ENCODE measurements at regions not wholly inside any gene's neighbourhood (a gene's known extent, or its start where the extent isn't known, plus 50 kb on each side); places are given as distances from the start of the nearest gene placed in this dataset.

GRCh38 chr4:27524224-27524623 is 663.6 kb downstream of the STIM2 start:
- ATAC-seq = no peak
- Histone ChIP-seq H3K36me3 (no peaks in the 10 kb centered on the region), H3K4me1 (no peaks in the 10 kb centered on the region), H3K9me3 (peaks cover 0 to 4% (median 0%) of the 10 kb centered on the region in 12 donors), H3K27ac (no peak overlapping the region), H3K27me3 (no peaks in the 10 kb centered on the region), H3K4me3 (no peak overlapping the region)
- WGBS, 4 donors = 84 to 88% (median 85%) methylated on average over 2 of the region's 2 CpGs
- TF ChIP-seq CTCF (IDR thresholded peaks at IDR 0.05) = no peak
- no peak for TF ChIP-seq POLR2A (IDR thresholded peaks at IDR 0.05)
- DNase-seq = no peak
- intact Hi-C loops (cut with DNase I) = no loop called here

DNA sequence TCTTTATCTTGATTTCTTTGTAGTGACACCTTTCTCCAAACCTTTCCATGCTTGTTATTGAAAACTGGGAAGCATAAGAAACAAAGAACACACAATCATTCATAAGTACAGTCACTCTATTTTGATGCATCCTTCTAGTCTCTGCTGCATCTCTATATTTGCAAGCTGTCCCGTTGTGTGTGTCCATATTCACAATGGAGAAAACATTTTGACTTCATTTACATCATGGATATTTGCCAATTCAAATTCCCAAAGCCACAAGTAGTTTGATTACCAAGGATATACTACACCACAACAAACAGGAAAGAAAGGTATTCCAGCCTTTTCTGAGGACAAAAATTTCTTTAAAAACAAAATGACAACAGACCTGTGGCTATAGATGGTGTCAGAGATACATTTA is 673.8 kb downstream of the STIM2 start:
- no peak overlapping the region for H3K4me3 ChIP-seq
- H3K9me3 ChIP-seq = no peaks in the 10 kb centered on the region
- no peaks in the 10 kb centered on the region for H3K36me3 ChIP-seq
- DNase-seq (no peak), ATAC-seq (no peak)
- TF ChIP-seq CTCF (IDR thresholded peaks at IDR 0.05) (no peak), POLR2A (IDR thresholded peaks at IDR 0.05) (no peak)
- H3K27ac ChIP-seq = no peak overlapping the region
- H3K27me3 ChIP-seq = no peaks in the 10 kb centered on the region
- H3K4me1 ChIP-seq = no peaks in the 10 kb centered on the region
- intact Hi-C loops (cut with DNase I) = no loop called here
- WGBS, 4 donors = 29 to 46% (median 41%) methylated on average over 1 of the region's 1 CpG

- no peaks in the 10 kb centered on the region for H3K36me3 ChIP-seq
- H3K9me3 ChIP-seq = peaks cover 0 to 3% (median 0%) of the 10 kb centered on the region in 12 donors
- ATAC-seq (no peak), DNase-seq (no peak)
- H3K4me1 ChIP-seq = no peaks in the 10 kb centered on the region
- TF ChIP-seq POLR2A (IDR thresholded peaks at IDR 0.05) (no peak), CTCF (IDR thresholded peaks at IDR 0.05) (no peak)
- H3K4me3 ChIP-seq = no peak overlapping the region
- intact Hi-C loops (cut with DNase I) = no loop called here
- no peaks in the 10 kb centered on the region for H3K27me3 ChIP-seq
- no peak overlapping the region for H3K27ac ChIP-seq
- 83 to 92% (median 87%) methylated on average over 11 of the region's 11 CpGs for WGBS, 4 donors
Observed at GRCh38 chr4:27568236-27568951, 707.8 kb downstream of the STIM2 start.

DNA sequence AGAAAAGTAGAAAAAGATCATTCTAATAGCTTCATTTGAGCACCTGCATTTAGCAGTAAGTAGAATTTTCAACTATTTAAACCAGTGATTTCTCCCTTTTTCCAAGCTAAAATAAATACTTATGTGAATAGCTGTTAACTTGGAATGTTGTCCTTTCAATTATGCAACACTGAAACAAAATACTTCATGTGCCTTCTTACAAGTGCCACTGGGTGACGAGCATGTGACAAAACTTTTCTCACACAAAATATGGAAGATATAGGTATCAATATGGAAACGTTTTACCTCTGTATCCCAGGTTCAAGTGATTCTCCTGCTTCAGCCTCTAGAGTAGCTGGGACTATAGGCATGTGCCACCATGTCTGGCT is 708.3 kb downstream of the STIM2 start:
- Histone ChIP-seq H3K9me3 (peaks cover 0 to 3% (median 0%) of the 10 kb centered on the region in 12 donors), H3K27me3 (no peaks in the 10 kb centered on the region), H3K4me3 (no peak overlapping the region), H3K36me3 (no peaks in the 10 kb centered on the region), H3K4me1 (no peaks in the 10 kb centered on the region), H3K27ac (no peak overlapping the region)
- ATAC-seq (no peak), DNase-seq (no peak)
- 77 to 86% (median 78%) methylated on average over 2 of the region's 2 CpGs for WGBS, 4 donors
- intact Hi-C loops (cut with DNase I) = no loop called here
- TF ChIP-seq POLR2A (IDR thresholded peaks at IDR 0.05) (no peak), CTCF (IDR thresholded peaks at IDR 0.05) (no peak)

All from heart left ventricle (tissue), 16 donors.